ENCODE measurements at regions not wholly inside any gene's neighbourhood (a gene's known extent, or its start where the extent isn't known, plus 50 kb on each side); places are given as distances from the start of the nearest gene placed in this dataset.
"Not testable (repeated sequence)": the region's sequence is repeated elsewhere in the genome, so short reads cannot be mapped to it uniquely, and the experiment has no call there.

- Mint-ChIP-seq H3K27ac (ENCODE audit: unreplicated experiment) (no peak overlapping the region), H3K27me3 (ENCODE audit: low read depth) (no peaks in the 10 kb centered on the region), H3K9me3 (no peaks in the 10 kb centered on the region), H3K36me3 (ENCODE audit: low read depth) (no peaks in the 10 kb centered on the region), H3K4me3 (no peak overlapping the region), H3K4me1 (no peaks in the 10 kb centered on the region)
- TF ChIP-seq, protein P1, sequence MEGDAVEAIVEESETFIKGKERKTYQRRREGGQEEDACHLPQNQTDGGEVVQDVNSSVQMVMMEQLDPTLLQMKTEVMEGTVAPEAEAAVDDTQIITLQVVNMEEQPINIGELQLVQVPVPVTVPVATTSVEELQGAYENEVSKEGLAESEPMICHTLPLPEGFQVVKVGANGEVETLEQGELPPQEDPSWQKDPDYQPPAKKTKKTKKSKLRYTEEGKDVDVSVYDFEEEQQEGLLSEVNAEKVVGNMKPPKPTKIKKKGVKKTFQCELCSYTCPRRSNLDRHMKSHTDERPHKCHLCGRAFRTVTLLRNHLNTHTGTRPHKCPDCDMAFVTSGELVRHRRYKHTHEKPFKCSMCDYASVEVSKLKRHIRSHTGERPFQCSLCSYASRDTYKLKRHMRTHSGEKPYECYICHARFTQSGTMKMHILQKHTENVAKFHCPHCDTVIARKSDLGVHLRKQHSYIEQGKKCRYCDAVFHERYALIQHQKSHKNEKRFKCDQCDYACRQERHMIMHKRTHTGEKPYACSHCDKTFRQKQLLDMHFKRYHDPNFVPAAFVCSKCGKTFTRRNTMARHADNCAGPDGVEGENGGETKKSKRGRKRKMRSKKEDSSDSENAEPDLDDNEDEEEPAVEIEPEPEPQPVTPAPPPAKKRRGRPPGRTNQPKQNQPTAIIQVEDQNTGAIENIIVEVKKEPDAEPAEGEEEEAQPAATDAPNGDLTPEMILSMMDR (conservative IDR thresholded peaks at IDR 0.05), result no peak
- DNase-seq (ENCODE audit: low read depth, low spot score), result no peak
These were observed 86.3 kb downstream of the GYPE start for GRCh38 chr4:143819029-143819428.

DNA sequence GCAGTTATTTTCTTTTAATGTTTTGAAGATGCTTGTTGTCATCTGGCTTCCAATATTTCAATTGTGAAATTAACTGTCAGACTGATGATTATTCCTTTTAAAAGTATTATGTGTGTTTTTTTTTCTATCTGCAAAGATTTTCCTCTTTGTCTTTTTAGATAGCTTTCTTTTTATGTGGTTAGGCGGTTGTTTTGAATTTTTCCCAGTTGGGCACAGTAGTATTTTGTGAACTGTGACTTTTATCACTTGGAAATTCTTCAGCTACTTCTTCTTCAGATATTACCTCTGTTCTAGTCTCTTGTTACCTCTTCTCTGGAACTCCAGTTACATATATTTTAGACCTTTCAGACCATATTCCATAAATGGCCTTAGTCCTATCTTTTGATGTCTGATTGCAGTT, 87.5 kb downstream of the GYPE start:
- H3K27ac Mint-ChIP-seq (ENCODE audit: unreplicated experiment); DNase-seq (ENCODE audit: low read depth, low spot score); H3K9me3 Mint-ChIP-seq; H3K27me3 Mint-ChIP-seq (ENCODE audit: low read depth); H3K4me1 Mint-ChIP-seq; H3K36me3 Mint-ChIP-seq (ENCODE audit: low read depth); H3K4me3 Mint-ChIP-seq: not testable (repeated sequence)

- not testable (repeated sequence) for H3K4me3 Mint-ChIP-seq; H3K27me3 Mint-ChIP-seq (ENCODE audit: low read depth); H3K36me3 Mint-ChIP-seq (ENCODE audit: low read depth); H3K9me3 Mint-ChIP-seq; DNase-seq (ENCODE audit: low read depth, low spot score); H3K4me1 Mint-ChIP-seq; H3K27ac Mint-ChIP-seq (ENCODE audit: unreplicated experiment)
These were observed 90.0 kb downstream of the GYPE start for GRCh38 chr4:143815375-143815774.

DNA sequence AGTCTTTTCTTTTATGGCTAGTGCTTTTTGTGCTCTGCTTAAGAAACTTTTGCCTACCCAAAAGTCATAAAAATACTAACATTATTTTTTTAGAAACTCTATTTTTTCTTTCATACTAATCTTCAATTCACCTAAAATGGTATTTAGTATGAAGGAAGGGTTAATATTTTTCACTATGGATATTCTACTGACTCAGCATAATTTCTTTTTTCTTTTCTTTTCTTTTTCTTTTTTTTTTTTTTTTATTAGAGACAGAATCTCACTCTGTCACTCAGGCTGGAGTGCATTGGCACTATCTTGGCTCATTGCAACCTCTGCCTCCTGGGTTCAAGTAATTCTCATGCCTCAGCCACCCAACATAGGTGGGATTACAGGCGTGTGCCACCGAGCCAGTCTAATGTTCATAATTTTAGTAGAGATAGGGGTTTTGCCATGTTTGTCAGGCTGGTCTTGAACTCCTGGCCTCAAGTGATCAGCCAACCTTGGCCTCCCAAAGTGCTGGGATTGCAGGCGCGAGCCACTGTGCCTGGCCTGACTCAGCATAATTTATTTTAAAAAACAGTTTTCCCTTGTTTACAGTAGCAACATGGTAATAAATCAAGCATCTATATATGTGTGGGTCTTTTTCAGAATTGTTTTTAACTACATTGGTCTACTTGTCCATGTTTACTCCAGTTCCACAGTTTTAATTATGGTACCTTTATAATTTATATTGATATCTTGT, 91.8 kb downstream of the GYPE start:
- DNase-seq (ENCODE audit: low read depth, low spot score); H3K27ac Mint-ChIP-seq (ENCODE audit: unreplicated experiment): not testable (repeated sequence)

GRCh38 chr4:143791693-143792092, 91.2 kb upstream of the FREM3 start:
- not testable (repeated sequence) for H3K4me1 Mint-ChIP-seq; H3K4me3 Mint-ChIP-seq; H3K9me3 Mint-ChIP-seq; DNase-seq (ENCODE audit: low read depth, low spot score); H3K36me3 Mint-ChIP-seq (ENCODE audit: low read depth); H3K27me3 Mint-ChIP-seq (ENCODE audit: low read depth); H3K27ac Mint-ChIP-seq (ENCODE audit: unreplicated experiment)

More for the DNA sequence above, 91.8 kb downstream of the GYPE start:
- H3K4me3 Mint-ChIP-seq; H3K36me3 Mint-ChIP-seq (ENCODE audit: low read depth); H3K4me1 Mint-ChIP-seq; H3K9me3 Mint-ChIP-seq; H3K27me3 Mint-ChIP-seq (ENCODE audit: low read depth): not testable (repeated sequence)

GRCh38 chr4:143790425-143790824, 90.0 kb upstream of the FREM3 start:
- H3K4me3 Mint-ChIP-seq; H3K36me3 Mint-ChIP-seq (ENCODE audit: low read depth); H3K27me3 Mint-ChIP-seq (ENCODE audit: low read depth); H3K9me3 Mint-ChIP-seq; H3K4me1 Mint-ChIP-seq; DNase-seq (ENCODE audit: low read depth, low spot score); H3K27ac Mint-ChIP-seq (ENCODE audit: unreplicated experiment): not testable (repeated sequence)

GRCh38 chr4:143789618-143790017, 89.1 kb upstream of the FREM3 start:
- H3K27me3 Mint-ChIP-seq (ENCODE audit: low read depth); H3K4me1 Mint-ChIP-seq; DNase-seq (ENCODE audit: low read depth, low spot score); H3K36me3 Mint-ChIP-seq (ENCODE audit: low read depth); H3K27ac Mint-ChIP-seq (ENCODE audit: unreplicated experiment); H3K9me3 Mint-ChIP-seq; H3K4me3 Mint-ChIP-seq: not testable (repeated sequence)

DNA sequence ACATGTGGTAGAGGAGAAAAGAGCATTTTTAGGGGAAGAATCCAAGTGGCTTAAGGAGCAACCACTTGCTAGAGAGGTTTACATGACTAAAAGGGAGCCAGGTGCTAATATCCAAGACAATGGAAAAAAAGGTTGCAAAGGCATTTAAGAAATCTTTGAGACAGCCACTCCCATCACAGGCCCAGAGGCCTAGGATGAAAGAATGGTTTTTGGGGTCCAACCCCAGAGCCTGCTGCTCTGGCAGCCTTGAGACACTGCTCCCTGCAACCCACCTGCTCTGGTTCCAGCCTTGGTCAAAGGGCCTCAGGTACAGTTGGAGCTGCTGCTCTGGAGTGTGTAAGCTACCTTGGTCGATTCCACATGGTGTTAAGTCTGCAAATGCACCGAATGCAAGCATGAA, 84.1 kb upstream of the FREM3 start:
- no peak for DNase-seq (ENCODE audit: low read depth, low spot score)
- Mint-ChIP-seq H3K27ac (ENCODE audit: unreplicated experiment) (no peak overlapping the region), H3K9me3 (peaks cover 4% of the 10 kb centered on the region), H3K36me3 (ENCODE audit: low read depth) (peaks cover 3% of the 10 kb centered on the region), H3K27me3 (ENCODE audit: low read depth) (no peaks in the 10 kb centered on the region), H3K4me1 (no peaks in the 10 kb centered on the region), H3K4me3 (no peak overlapping the region)
- TF ChIP-seq, protein P1 (conservative IDR thresholded peaks at IDR 0.05), result no peak
